IMR-90 (cell line): ENCODE measurements at regions not wholly inside any gene's neighbourhood (a gene's known extent, or its start where the extent isn't known, plus 50 kb on each side); places are given as distances from the start of the nearest gene placed in this dataset.

Experiments
- MAFK ChIP-seq: IDR thresholded peaks from 2 replicates; pipeline ENCODE4 v1.6.1; 2012; ENCODE audit warnings: low read depth, low read length, improper control_type of control experiment
- POLR2A ChIP-seq: IDR thresholded peaks from 2 replicates; pipeline ENCODE4 v1.6.1; 2012; ENCODE audit warnings: mild to moderate bottlenecking, low read depth, low read length
- USF2 ChIP-seq: fragments of 150-350 bp; IDR thresholded peaks from 2 replicates; pipeline ENCODE4 v1.6.1; 2017; ENCODE audit warnings: mild to moderate bottlenecking, antibody characterized with exemption, low read length, low read depth

GRCh38 chr4:24472514-24473308 is 111.6 kb downstream of the DHX15 start:
- no peak for TF ChIP-seq POLR2A
- TF ChIP-seq MAFK: no peak
- peak; percentile 90 for TF ChIP-seq USF2
